SK-N-SH (cell line): ENCODE measurements at regions not wholly inside any gene's neighbourhood (a gene's known extent, or its start where the extent isn't known, plus 50 kb on each side); places are given as distances from the start of the nearest gene placed in this dataset.

ENCODE experiments used
- CTCF ChIA-PET: fragments of 300-600, 350-600 bp; formaldehyde crosslinking; extraction: SDS; loops from one replicate; lab custom pipeline; 2021; lab: Yijun Ruan, JAX
- POLR2A ChIA-PET: fragments of 350-600 bp; sonication (Branson Sonifier 250); formaldehyde crosslinking; extraction: SDS; loops from one replicate; lab custom pipeline; 2020; ENCODE audit warnings: antibody characterized with exemption, inconsistent platforms; lab: Yijun Ruan, JAX
- DNase-seq: peaks from one replicate; pipeline ENCODE4 v3.0.0; 2012
- H2AFZ ChIP-seq: fragments of 200-600 bp; sonication (generic); 2 replicates; pipeline ENCODE4 v1.8.1; 2016; ENCODE audit warnings: antibody characterized with exemption, mild to moderate bottlenecking, low read depth
- H3F3A ChIP-seq: fragments of 200-600 bp; sonication (generic); replicated peaks from 2 replicates; pipeline ENCODE3; 2016; ENCODE audit warnings: antibody characterized with exemption, mild to moderate bottlenecking; ENCODE audit not compliant: insufficient read depth
- H3K27ac ChIP-seq, 2 experiments: fragments of 200-500 bp in 1 of 2; fragments of 200-600 bp in 1 of 2; sonication (Bioruptor generic) in 1 of 2; sonication (generic), shearing (Covaris generic) in 1 of 2; 2 replicates each; pipeline versions ENCODE4 v1.5.1 to v1.6.1; 2014 to 2016; ENCODE audit warnings: low read depth in 2 of 2, inconsistent platforms in 1 of 2, low read length in 1 of 2, mild to moderate bottlenecking in 1 of 2, mixed read lengths in 1 of 2
- H3K27me3 ChIP-seq: fragments of 200-600 bp; sonication (generic), shearing (Covaris generic); 2 replicates; pipeline ENCODE4 v1.6.1; 2016; ENCODE audit warnings: mixed run types; ENCODE audit not compliant: insufficient read depth
- H3K36me3 ChIP-seq, 2 experiments: fragments of 200-500 bp in 1 of 2; fragments of 200-600 bp in 1 of 2; sonication (Bioruptor generic) in 1 of 2; sonication (generic) in 1 of 2; replicated peaks in 1 of 2; 2 replicates each; pipeline versions ENCODE3 to v1.5.1; 2014 to 2016; ENCODE audit warnings: low read length in 1 of 2, mild to moderate bottlenecking in 1 of 2; ENCODE audit not compliant: insufficient read depth in 2 of 2, control insufficient read depth in 1 of 2
- H3K4me1 ChIP-seq, 2 experiments: fragments of 200-500 bp in 1 of 2; fragments of 200-600 bp in 1 of 2; sonication (Bioruptor generic) in 1 of 2; sonication (generic), shearing (Covaris generic) in 1 of 2; 2 replicates each; pipeline versions ENCODE4 v1.5.1 to v1.6.1; 2014 to 2016; ENCODE audit warnings: low read depth in 1 of 2, low read length in 1 of 2, mixed run types in 1 of 2; ENCODE audit not compliant: insufficient read depth in 2 of 2, control insufficient read depth in 1 of 2
- H3K4me2 ChIP-seq: fragments of 200-600 bp; sonication (generic), shearing (Covaris generic); 2 replicates; pipeline ENCODE4 v1.6.1; 2017; ENCODE audit warnings: mixed run types
- H3K4me3 ChIP-seq, 2 experiments: fragments of 200-500 bp in 1 of 2; fragments of 200-600 bp in 1 of 2; sonication (Bioruptor generic) in 1 of 2; sonication (generic), shearing (Covaris generic) in 1 of 2; 2 replicates each; pipeline versions ENCODE4 v1.5.1 to v1.8.1; 2014 to 2016; ENCODE audit warnings: low read depth in 2 of 2, inconsistent platforms in 1 of 2, low read length in 1 of 2, mild to moderate bottlenecking in 1 of 2, mixed read lengths in 1 of 2, moderate library complexity in 1 of 2
- H3K79me2 ChIP-seq: fragments of 200-600 bp; sonication (generic); 2 replicates; pipeline ENCODE4 v1.8.1; 2017; ENCODE audit warnings: mild to moderate bottlenecking; ENCODE audit not compliant: insufficient read depth
- H3K9ac ChIP-seq: fragments of 200-600 bp; sonication (generic); 2 replicates; pipeline ENCODE4 v1.6.1; 2017; ENCODE audit warnings: mixed run types
- H3K9me2 ChIP-seq: fragments of 200-600 bp; sonication (generic); 2 replicates; pipeline ENCODE4 v1.6.1; 2017; ENCODE audit warnings: mixed run types
- H3K9me3 ChIP-seq: fragments of 200-600 bp; sonication (generic); 2 replicates; pipeline ENCODE4 v1.6.1; 2017; ENCODE audit warnings: mixed run types, mild to moderate bottlenecking, moderate library complexity
- H4K20me1 ChIP-seq: fragments of 200-600 bp; sonication (generic); 2 replicates; pipeline ENCODE4 v1.6.1; 2017; ENCODE audit warnings: mild to moderate bottlenecking, mixed run types; ENCODE audit not compliant: insufficient read depth
- ELF1 ChIP-seq: IDR thresholded peaks from 2 replicates; pipeline ENCODE4 v1.4.0; 2012
- EZH2phosphoT487 ChIP-seq: fragments of 200-600 bp; sonication (generic); IDR thresholded peaks from 2 replicates; pipeline ENCODE4 v1.6.1; 2017; ENCODE audit warnings: low read depth, mixed run types, mild to moderate bottlenecking, antibody characterized with exemption, moderate library complexity, borderline replicate concordance
- FOSL2 ChIP-seq: IDR thresholded peaks from 2 replicates; pipeline ENCODE4 v1.4.0; 2012; ENCODE audit warnings: low read depth, mild to moderate bottlenecking, moderate library complexity, borderline replicate concordance
- FOXJ3 ChIP-seq: sonication (generic); formaldehyde crosslinking; IDR thresholded peaks from 2 replicates; pipeline ENCODE4 v1.5.1; 2020; ENCODE audit warnings: mild to moderate bottlenecking, missing genetic modification reagents
- GABPA ChIP-seq: IDR thresholded peaks from 2 replicates; pipeline ENCODE4 v1.4.0; 2012; ENCODE audit warnings: low read depth, mild to moderate bottlenecking
- GATA2 ChIP-seq: sonication (generic); formaldehyde crosslinking; IDR thresholded peaks from 2 replicates; pipeline ENCODE4 v1.5.0; 2020; ENCODE audit warnings: mild to moderate bottlenecking, missing genetic modification reagents
- MAX ChIP-seq: IDR thresholded peaks from 2 replicates; pipeline ENCODE4 v1.4.0; 2012; ENCODE audit warnings: low read depth
- MEF2A ChIP-seq: IDR thresholded peaks from 2 replicates; pipeline ENCODE4 v1.4.0; 2012; ENCODE audit warnings: low read depth, borderline replicate concordance
- MXI1 ChIP-seq: IDR thresholded peaks from 2 replicates; pipeline ENCODE4 v1.6.1; 2012; ENCODE audit warnings: mild to moderate bottlenecking, low read depth, low read length, improper control_type of control experiment
- PBX3 ChIP-seq: IDR thresholded peaks from 2 replicates; pipeline ENCODE4; 2012
- RAD21 ChIP-seq: IDR thresholded peaks from 2 replicates; pipeline ENCODE4 v1.6.1; 2012; ENCODE audit warnings: mild to moderate bottlenecking, low read length
- REST ChIP-seq: IDR thresholded peaks from 2 replicates; pipeline ENCODE4 v1.6.1; 2012; ENCODE audit warnings: mild to moderate bottlenecking, low read depth, low read length, moderate library complexity
- RXRA ChIP-seq: IDR thresholded peaks from 2 replicates; pipeline ENCODE4 v1.4.0; 2012; ENCODE audit warnings: low read depth, mild to moderate bottlenecking, borderline replicate concordance
- SMC3 ChIP-seq: IDR thresholded peaks from 2 replicates; pipeline ENCODE4 v1.6.1; 2012; ENCODE audit warnings: low read depth, low read length, improper control_type of control experiment
- TAF1 ChIP-seq: IDR thresholded peaks from 2 replicates; pipeline ENCODE4 v1.6.1; 2012; ENCODE audit warnings: low read depth, mild to moderate bottlenecking, low read length, moderate library complexity, borderline replicate concordance
- TCF12 ChIP-seq: IDR thresholded peaks from 2 replicates; pipeline ENCODE4 v1.4.0; 2012
- YY1 ChIP-seq: IDR thresholded peaks from 2 replicates; pipeline ENCODE4 v1.4.0; 2012; ENCODE audit warnings: low read depth, mild to moderate bottlenecking
- WGBS: methylation state at CpG from one replicate; pipeline ENCODE4 v1.1.6; 2017; ENCODE audit warnings: low lambda C conversion rate; 5-methylcytosine and 5-hydroxymethylcytosine counted together

- H3K36me3 ChIP-seq, result peaks cover 0 to 7% of the 10 kb centered on the region in 2 experiments
- no peak overlapping the region for H3K4me3 ChIP-seq
- no peaks in the 10 kb centered on the region for H3K79me2 ChIP-seq
- peaks cover 7% of the 10 kb centered on the region; the same call in 1 of the 2 replicates for H3K9me3 ChIP-seq
- no peak overlapping the region for H3K27ac ChIP-seq
- TF ChIP-seq REST, result no peak
- no peak overlapping the region for H3K9ac ChIP-seq
- DNase-seq, result no peak
- H3F3A ChIP-seq, result no peaks in the 10 kb centered on the region
- no peak overlapping the region for H3K4me2 ChIP-seq
- H4K20me1 ChIP-seq, result no peaks in the 10 kb centered on the region
- H2AFZ ChIP-seq, result no peak overlapping the region
- no peaks in the 10 kb centered on the region for H3K9me2 ChIP-seq
- H3K27me3 ChIP-seq, result no peaks in the 10 kb centered on the region
- POLR2A ChIA-PET, result no interaction called here
- CTCF ChIA-PET, result no interaction called here
- no peaks in the 10 kb centered on the region for H3K4me1 ChIP-seq
Measured at GRCh38 chr2:18671363-18671762, 82.0 kb upstream of the NT5C1B start.

- Histone ChIP-seq H3K9ac (no peak overlapping the region), H3K79me2 (no peaks in the 10 kb centered on the region), H3K9me2 (no peaks in the 10 kb centered on the region), H3K4me3 (no peak overlapping the region), H3K9me3 (no peaks in the 10 kb centered on the region), H3K4me2 (no peak overlapping the region), H4K20me1 (no peaks in the 10 kb centered on the region), H2AFZ (no peak overlapping the region), H3K27ac (no peak overlapping the region), H3K27me3 (no peaks in the 10 kb centered on the region), H3K4me1 (peaks cover 5 to 7% of the 10 kb centered on the region in 2 experiments; a peak in 2 of 4 replicates), H3K36me3 (no peaks in the 10 kb centered on the region), H3F3A (no peaks in the 10 kb centered on the region)
- no peak for DNase-seq
- ChIA-PET POLR2A (no interaction called here), CTCF (interaction anchor here (1.2 kb wide), 1 partner anchor 148 kb away, joined by 3 read pairs; no protein-coding TSS in a partner anchor)
- 80% methylated on average over 2 of the region's 2 CpGs for WGBS
- TF ChIP-seq GATA2 (CRISPR knock-in tag) (no peak), TAF1 (no peak), SMC3 (no peak), MXI1 (no peak), TCF12 (no peak), PBX3 (no peak), EZH2phosphoT487 (no peak), MEF2A (no peak), MAX (no peak), RXRA (no peak), ELF1 (no peak), YY1 (no peak), REST (no peak), FOSL2 (no peak), RAD21 (no peak), GABPA (no peak), FOXJ3 (CRISPR knock-in tag) (no peak)
Measured at GRCh38 chr2:18668221-18668620, 78.9 kb upstream of the NT5C1B start.
